Heart left ventricle (tissue), 16 donors: ENCODE measurements at regions not wholly inside any gene's neighbourhood (a gene's known extent, or its start where the extent isn't known, plus 50 kb on each side); places are given as distances from the start of the nearest gene placed in this dataset.

Experiments
- ATAC-seq, 4 donors: fragments of 200-7000 bp; cut with Tn5 transposase; one replicate each; pipeline ENCODE4 v1.9.1; 2020 to 2022; ENCODE audit warnings: moderate library complexity in 4 of 4, mild to moderate bottlenecking in 3 of 4, moderate number of reproducible peaks in 1 of 4
- DNase-seq, 5 donors: peaks; one replicate each; pipeline ENCODE4 v3.0.0-alpha.2; 2020
- H3K27ac ChIP-seq, 12 donors: fragments of 200-600 bp; sonication (generic) in 4 of 12; one replicate each; pipeline versions ENCODE4 v1.5.0 to v1.8.0; 2016 to 2022; ENCODE audit warnings: mild to moderate bottlenecking in 2 of 12
- H3K27me3 ChIP-seq, 9 donors: fragments of 200-600 bp; sonication (generic) in 2 of 9; one replicate each; pipeline versions ENCODE4 v1.5.1 to v1.8.0; 2016 to 2022; ENCODE audit warnings: mild to moderate bottlenecking in 3 of 9
- H3K36me3 ChIP-seq, 9 donors: fragments of 200-600 bp; sonication (generic) in 2 of 9; one replicate each; pipeline versions ENCODE4 v1.5.0 to v1.8.0; 2018 to 2022; ENCODE audit warnings: mild to moderate bottlenecking in 2 of 9
- H3K4me1 ChIP-seq, 12 donors: fragments of 200-600 bp; sonication (generic) in 4 of 12; one replicate each; pipeline versions ENCODE4 v1.5.0 to v1.8.0; 2016 to 2022; ENCODE audit warnings: mild to moderate bottlenecking in 3 of 12
- H3K4me3 ChIP-seq, 12 donors: fragments of 200-600 bp; sonication (generic) in 4 of 12; one replicate each; pipeline versions ENCODE4 v1.5.0 to v1.8.0; 2017 to 2022; ENCODE audit warnings: mild to moderate bottlenecking in 9 of 12, moderate library complexity in 4 of 12
- H3K9me3 ChIP-seq, 12 donors: fragments of 200-600 bp; sonication (generic) in 4 of 12; one replicate each; pipeline versions ENCODE4 v1.5.0 to v1.8.0; 2016 to 2022; ENCODE audit warnings: mild to moderate bottlenecking in 1 of 12
- CTCF ChIP-seq, 12 donors: fragments of 200-600 bp; sonication (generic) in 4 of 12; IDR thresholded peaks; one replicate each; pipeline versions ENCODE4 v1.5.0 to v1.8.0; 2018 to 2022; ENCODE audit warnings: antibody characterized with exemption in 12 of 12, mild to moderate bottlenecking in 5 of 12
- POLR2A ChIP-seq, 2 donors: fragments of 450-650 bp; IDR thresholded peaks; one replicate each; pipeline ENCODE4 v1.6.1; 2017; ENCODE audit warnings: antibody characterized with exemption in 2 of 2, mild to moderate bottlenecking in 2 of 2, moderate library complexity in 2 of 2
- WGBS, 4 donors: extraction: QIAGEN DNeasy Blood & Tissue Kit in 2 of 4; methylation state at CpG; one replicate each; pipeline versions ENCODE4 v1.1.5 to v1.1.7; 2013 to 2018; 5-methylcytosine and 5-hydroxymethylcytosine counted together
- intact Hi-C, 10 donors: fragments of 100-400 bp; cut with DNase I; formaldehyde crosslinking; loops; one replicate each; pipeline versions ENCODE4 v1.11.1 to v1.14.2; 2022
- donor health status: ischemic (EF 13 %, LVEDD 7.1; RV severe dilation, severe dysfunction).
- donor health status: healthy with polysubstance abuse.
- donor health status: DM: no; HTN: yes; CAD: no.
- donor health status: DM: no; HTN: no; CAD: no.
- donor health status: ischemic (EF 25% LVEDD 6.9; RV normal size, moderate dysfunction).
- donor health status: ischemic (EF 25% LVEDD 5.7; RV mildly dilated, moderate dysfunction).
- donor health status: healthy.
- donor health status: DM: yes; HTN: yes; CAD: no.
- donor health status: ischemic (EF 35%, LVEDD 5.7; RV mildly dilated, moderate dysfunction).
- donor health status: nonischemic (EF 11% LVEDD 7.7; RV severe dilation, severe dysfunction).
- donor health status: DM: yes; HTN: yes; CAD: no.
- donor health status: PGD.
- donor health status: ischemic (EF 29% LVEDD 5.4; RV normal size, mild dysfunction).
- donor health status: nonischemic (EF 23%, LVEDD 6.1; RV moderate dilation, normal function).

- ATAC-seq, result no peak
- no peaks in the 10 kb centered on the region for H3K4me1 ChIP-seq
- H3K36me3 ChIP-seq, result no peaks in the 10 kb centered on the region
- H3K27me3 ChIP-seq, result no peaks in the 10 kb centered on the region
- peaks cover 0 to 18% (median 0%) of the 10 kb centered on the region in 12 donors for H3K9me3 ChIP-seq
- intact Hi-C loops, result no loop called here
- H3K27ac ChIP-seq, result no peak overlapping the region
- 70 to 76% (median 72%) methylated on average over 4 of the region's 4 CpGs for WGBS, 4 donors
- DNase-seq, result no peak
- H3K4me3 ChIP-seq, result no peak overlapping the region
- TF ChIP-seq CTCF (IDR thresholded peaks at IDR 0.05) (no peak), POLR2A (IDR thresholded peaks at IDR 0.05) (no peak)
Measured at GRCh38 chr21:24224422-24224821, 1382.9 kb downstream of the MRPL39 start.

DNA sequence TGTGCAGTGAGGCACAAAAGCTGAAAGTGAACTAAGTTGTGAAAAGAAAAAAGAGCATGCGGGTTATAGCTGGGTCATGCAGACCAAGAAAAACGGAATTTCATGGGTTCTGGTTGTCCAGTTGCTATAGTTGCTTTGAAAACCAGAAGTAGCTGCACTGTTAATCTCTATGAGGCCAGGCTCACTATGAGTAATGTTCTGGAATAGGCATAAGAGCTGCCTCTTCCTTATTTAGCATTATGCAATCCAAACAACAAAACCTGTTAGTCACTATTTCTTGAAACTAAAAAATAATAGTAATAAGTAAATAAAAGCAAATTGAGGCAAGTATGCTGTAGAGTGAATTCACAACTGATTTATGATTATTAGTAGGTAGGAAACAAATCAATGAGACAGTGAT is 1383.7 kb downstream of the MRPL39 start:
- no peaks in the 10 kb centered on the region for H3K4me1 ChIP-seq
- peaks cover 0 to 18% (median 0%) of the 10 kb centered on the region in 12 donors for H3K9me3 ChIP-seq
- H3K27me3 ChIP-seq, result no peaks in the 10 kb centered on the region
- H3K27ac ChIP-seq, result no peak overlapping the region
- DNase-seq (no peak), ATAC-seq (no peak)
- no peaks in the 10 kb centered on the region for H3K36me3 ChIP-seq
- TF ChIP-seq CTCF (IDR thresholded peaks at IDR 0.05), result no peak
- no peak for TF ChIP-seq POLR2A (IDR thresholded peaks at IDR 0.05)
- intact Hi-C loops, result no loop called here
- WGBS, 4 donors, result 50 to 68% (median 58%) methylated on average over 2 of the region's 2 CpGs
- no peak overlapping the region for H3K4me3 ChIP-seq

GRCh38 chr21:24222676-24223075 is 1384.6 kb downstream of the MRPL39 start:
- no peak overlapping the region for H3K27ac ChIP-seq
- 52 to 58% (median 55%) methylated on average over 3 of the region's 3 CpGs for WGBS, 4 donors

DNA sequence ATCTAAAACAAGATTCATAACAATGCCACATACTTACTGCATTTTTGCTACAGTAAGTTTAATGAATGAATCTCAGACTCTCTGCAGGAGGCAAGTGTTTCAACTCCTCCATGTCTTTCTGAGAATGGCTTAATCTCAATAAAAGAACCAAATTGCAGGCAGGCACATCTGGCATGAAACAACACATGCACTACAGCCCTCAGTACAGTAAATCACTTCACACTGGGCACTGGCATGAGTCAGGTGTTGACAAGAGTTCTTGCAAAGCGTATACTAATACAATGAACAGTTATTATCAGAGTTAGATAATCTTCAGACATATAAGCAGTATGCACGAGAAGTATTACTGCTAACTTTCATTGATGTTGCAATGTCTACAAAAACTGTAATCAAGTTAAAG is 1386.8 kb downstream of the MRPL39 start:
- H3K27ac ChIP-seq, result no peak overlapping the region
- H3K27me3 ChIP-seq, result no peaks in the 10 kb centered on the region
- no peak for ATAC-seq
- H3K36me3 ChIP-seq, result no peaks in the 10 kb centered on the region
- 21 to 28% (median 26%) methylated on average over 2 of the region's 2 CpGs for WGBS, 4 donors
- no peaks in the 10 kb centered on the region for H3K4me1 ChIP-seq
- H3K9me3 ChIP-seq, result no peaks in the 10 kb centered on the region
- DNase-seq, result no peak
- intact Hi-C loops, result no loop called here
- TF ChIP-seq POLR2A (IDR thresholded peaks at IDR 0.05) (no peak), CTCF (IDR thresholded peaks at IDR 0.05) (no peak)
- no peak overlapping the region for H3K4me3 ChIP-seq

More at GRCh38 chr21:24222676-24223075, 1384.6 kb downstream of the MRPL39 start:
- H3K9me3 ChIP-seq, result peaks cover 0 to 12% (median 0%) of the 10 kb centered on the region in 12 donors
- ATAC-seq (no peak), DNase-seq (no peak)
- H3K4me3 ChIP-seq, result no peak overlapping the region
- H3K4me1 ChIP-seq, result no peaks in the 10 kb centered on the region
- no peaks in the 10 kb centered on the region for H3K36me3 ChIP-seq
- TF ChIP-seq CTCF (IDR thresholded peaks at IDR 0.05) (no peak), POLR2A (IDR thresholded peaks at IDR 0.05) (no peak)
- H3K27me3 ChIP-seq, result no peaks in the 10 kb centered on the region
- intact Hi-C loops, result no loop called here
